SJSA1 (cell line): ENCODE measurements at regions not wholly inside any gene's neighbourhood (a gene's known extent, or its start where the extent isn't known, plus 50 kb on each side); places are given as distances from the start of the nearest gene placed in this dataset.
"Not testable (repeated sequence)": the region's sequence is repeated elsewhere in the genome, so short reads cannot be mapped to it uniquely, and the experiment has no call there.

Experiments used
- DNase-seq, 2 experiments: peaks; one replicate each; pipeline ENCODE4 v3.0.0-alpha.2; 2015 to 2020; ENCODE audit warnings: low spot score in 2 of 2, low read depth in 1 of 2
- H3K27ac ChIP-seq: fragments of 250-450 bp; sonication (Bioruptor Pico); 2 replicates; pipeline ENCODE4 v1.5.1; 2020; ENCODE audit warnings: mild to moderate bottlenecking, moderate library complexity
- H3K27me3 ChIP-seq: fragments of 250-450 bp; sonication (Bioruptor Pico); replicated peaks from 2 replicates; pipeline ENCODE4 v1.5.1; 2020; ENCODE audit warnings: mild to moderate bottlenecking, moderate library complexity
- H3K36me3 ChIP-seq: fragments of 250-450 bp; sonication (Bioruptor Pico); 2 replicates; pipeline ENCODE4 v1.5.1; 2020; ENCODE audit warnings: mild to moderate bottlenecking
- H3K4me1 ChIP-seq: fragments of 250-450 bp; sonication (Bioruptor Pico); replicated peaks from 2 replicates; pipeline ENCODE4 v1.6.1; 2021; ENCODE audit warnings: mild to moderate bottlenecking
- H3K4me3 ChIP-seq: fragments of 250-450 bp; sonication (Bioruptor Pico); 2 replicates; pipeline ENCODE4 v1.5.1; 2020; ENCODE audit warnings: mild to moderate bottlenecking
- H3K9me3 ChIP-seq: fragments of 250-450 bp; sonication (Bioruptor Pico); replicated peaks from 2 replicates; pipeline ENCODE4 v1.5.1; 2020; ENCODE audit warnings: mild to moderate bottlenecking

DNA sequence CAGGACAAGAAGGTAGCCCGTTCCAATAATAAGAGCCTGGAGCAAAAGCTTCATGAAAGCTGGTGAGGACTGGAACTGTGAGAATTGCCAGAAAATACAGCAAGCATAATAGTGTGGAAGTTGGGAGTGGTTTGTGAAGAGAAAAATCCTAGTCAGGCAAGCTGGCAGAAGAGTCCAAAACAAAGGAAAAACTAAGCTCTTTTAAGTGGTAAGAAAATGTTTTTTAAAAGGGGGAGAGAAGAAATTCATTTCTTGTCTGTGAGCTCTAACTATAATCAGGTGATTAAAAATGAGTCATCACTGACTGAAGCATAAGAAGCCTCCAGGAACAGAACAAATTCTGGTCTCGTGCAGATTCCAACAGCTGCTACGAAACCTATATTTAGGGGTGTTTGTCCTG is 102.6 kb downstream of the CAAP1 start:
- Histone ChIP-seq H3K9me3 (no peaks in the 10 kb centered on the region), H3K36me3 (no peaks in the 10 kb centered on the region), H3K4me1 (no peaks in the 10 kb centered on the region), H3K27me3 (no peaks in the 10 kb centered on the region), H3K4me3 (no peak overlapping the region), H3K27ac (no peak overlapping the region)
- no peak for DNase-seq

DNA sequence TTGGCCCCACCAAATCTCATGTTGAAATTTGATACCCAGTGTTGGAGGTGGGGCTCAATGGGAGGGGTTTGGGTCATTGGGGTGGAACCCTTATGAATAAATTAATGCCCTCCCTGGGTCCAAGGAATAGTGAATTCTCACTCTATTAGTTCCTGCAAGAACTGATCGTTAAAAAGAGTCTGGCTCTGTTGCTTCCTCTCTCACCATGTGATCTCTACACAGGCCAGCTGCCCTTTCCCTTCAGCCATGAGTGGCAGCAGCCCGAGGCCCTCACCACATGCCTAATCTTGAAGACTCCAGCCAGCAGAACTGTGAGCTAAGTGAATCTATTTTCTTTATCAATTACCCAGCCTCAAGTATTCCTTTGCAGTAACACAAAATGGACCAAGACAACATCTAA is 106.0 kb downstream of the CAAP1 start:
- no peaks in the 10 kb centered on the region for H3K27me3 ChIP-seq
- H3K36me3 ChIP-seq = no peaks in the 10 kb centered on the region
- H3K4me1 ChIP-seq = no peaks in the 10 kb centered on the region
- no peak for DNase-seq
- no peak overlapping the region for H3K4me3 ChIP-seq
- no peaks in the 10 kb centered on the region for H3K9me3 ChIP-seq
- H3K27ac ChIP-seq = no peak overlapping the region

DNA sequence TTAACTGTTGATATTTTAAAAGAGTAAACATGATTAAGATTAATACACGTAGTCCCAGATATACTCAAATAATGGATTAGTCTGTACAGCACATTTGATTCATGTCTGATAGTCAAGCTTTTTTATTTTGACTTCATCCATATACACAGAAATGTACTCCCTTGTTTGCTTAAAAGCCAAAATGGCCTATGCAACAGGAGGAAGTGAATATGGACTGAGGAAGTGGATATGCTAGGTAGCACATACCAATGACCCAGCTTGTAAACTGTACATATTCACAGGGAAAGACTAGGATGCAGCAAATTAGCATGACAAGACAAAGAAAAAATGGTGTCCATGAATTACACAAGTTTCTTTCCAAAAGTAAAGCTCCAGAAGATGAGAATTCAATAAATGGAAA is 109.7 kb downstream of the CAAP1 start:
- no peaks in the 10 kb centered on the region for H3K36me3 ChIP-seq
- H3K4me3 ChIP-seq = no peak overlapping the region
- no peak for DNase-seq
- H3K27ac ChIP-seq = no peak overlapping the region
- no peaks in the 10 kb centered on the region for H3K27me3 ChIP-seq
- no peaks in the 10 kb centered on the region for H3K9me3 ChIP-seq
- no peaks in the 10 kb centered on the region for H3K4me1 ChIP-seq

DNA sequence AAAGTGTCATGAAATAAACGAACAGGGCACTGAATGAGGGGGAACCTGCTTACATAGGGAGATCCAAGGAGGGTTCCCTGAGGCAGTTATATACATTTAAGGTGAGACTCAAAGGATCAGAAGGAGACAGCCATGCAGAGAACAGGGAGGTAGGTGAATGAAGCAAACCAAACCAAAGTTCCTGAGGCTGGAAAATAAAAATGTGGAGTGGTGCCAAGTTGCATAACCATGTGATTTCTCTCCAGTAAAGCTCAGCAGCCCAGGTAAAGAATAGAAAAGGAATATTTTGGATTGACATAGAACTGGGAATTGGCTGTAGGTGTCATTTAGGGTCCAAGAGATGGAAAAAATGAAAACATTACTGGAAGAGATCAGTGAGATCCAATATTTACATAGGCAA is 110.7 kb downstream of the CAAP1 start:
- Histone ChIP-seq H3K36me3 (no peaks in the 10 kb centered on the region), H3K4me3 (no peak overlapping the region), H3K9me3 (no peaks in the 10 kb centered on the region), H3K27me3 (no peaks in the 10 kb centered on the region), H3K27ac (no peak overlapping the region), H3K4me1 (no peaks in the 10 kb centered on the region)
- no peak for DNase-seq

DNA sequence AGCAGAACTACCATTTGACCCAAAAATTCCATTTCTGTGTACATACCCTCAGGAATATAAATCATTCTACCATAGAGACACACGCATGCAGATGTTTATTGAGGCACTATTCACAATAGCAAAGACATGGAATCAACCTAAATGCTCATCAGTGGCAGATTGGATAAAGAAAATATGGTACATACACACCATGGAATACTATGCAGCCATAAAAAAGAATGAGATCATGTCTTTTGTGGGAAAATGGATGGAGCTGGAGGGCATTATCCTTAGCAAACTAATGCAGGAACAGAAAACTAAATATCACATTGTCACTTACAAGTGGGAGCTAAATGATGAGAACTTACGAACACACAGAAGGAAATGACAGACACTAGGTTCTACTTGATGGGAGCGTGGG is 112.3 kb downstream of the CAAP1 start:
- H3K4me1 ChIP-seq, H3K9me3 ChIP-seq, H3K27me3 ChIP-seq, H3K36me3 ChIP-seq, H3K27ac ChIP-seq, DNase-seq, H3K4me3 ChIP-seq: not testable (repeated sequence)

DNA sequence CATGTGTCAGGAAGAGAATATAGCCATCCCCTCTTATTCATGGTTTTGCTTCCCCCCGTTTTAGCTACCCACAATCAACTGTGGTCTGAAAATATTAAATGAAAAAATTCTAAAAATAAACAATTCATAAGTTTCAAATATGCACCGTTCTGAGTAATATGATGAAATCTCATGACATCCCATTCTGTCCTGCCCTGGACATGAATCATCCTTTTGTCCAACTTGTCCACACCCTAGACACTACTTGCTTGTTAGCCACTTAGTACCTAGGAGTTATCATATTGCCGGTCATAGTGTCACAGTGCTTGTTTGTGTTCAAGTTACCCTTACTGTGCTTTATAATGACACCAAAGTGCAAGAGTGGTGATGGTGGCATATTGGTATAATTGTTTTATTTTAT is 113.5 kb downstream of the CAAP1 start:
- H3K27ac ChIP-seq = no peak overlapping the region
- H3K4me1 ChIP-seq = no peaks in the 10 kb centered on the region
- H3K27me3 ChIP-seq = no peaks in the 10 kb centered on the region
- DNase-seq = no peak
- no peaks in the 10 kb centered on the region for H3K36me3 ChIP-seq
- H3K4me3 ChIP-seq = no peak overlapping the region
- H3K9me3 ChIP-seq = no peaks in the 10 kb centered on the region

DNA sequence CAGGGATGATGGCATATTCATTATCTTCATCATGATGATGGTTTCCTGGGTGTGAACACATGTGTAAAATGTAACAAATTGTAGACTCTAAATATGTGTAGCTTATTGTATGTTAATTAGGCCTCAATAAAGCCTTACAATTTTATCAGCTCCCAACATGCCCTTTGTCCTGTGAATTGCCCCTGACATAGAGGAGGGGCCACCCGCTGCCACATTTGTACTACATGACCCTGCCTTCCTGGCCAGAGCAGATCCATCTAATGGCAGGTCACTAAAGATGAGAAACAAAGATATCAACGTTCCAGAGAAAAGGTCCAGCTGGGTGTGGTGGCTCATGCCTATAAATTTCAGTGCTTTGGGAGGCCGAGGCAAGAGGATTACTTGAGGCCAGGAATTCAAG is 117.2 kb downstream of the CAAP1 start:
- Histone ChIP-seq H3K4me3 (no peak overlapping the region), H3K27ac (no peak overlapping the region), H3K27me3 (no peaks in the 10 kb centered on the region), H3K9me3 (no peaks in the 10 kb centered on the region), H3K36me3 (no peaks in the 10 kb centered on the region), H3K4me1 (no peaks in the 10 kb centered on the region)
- DNase-seq = no peak

DNA sequence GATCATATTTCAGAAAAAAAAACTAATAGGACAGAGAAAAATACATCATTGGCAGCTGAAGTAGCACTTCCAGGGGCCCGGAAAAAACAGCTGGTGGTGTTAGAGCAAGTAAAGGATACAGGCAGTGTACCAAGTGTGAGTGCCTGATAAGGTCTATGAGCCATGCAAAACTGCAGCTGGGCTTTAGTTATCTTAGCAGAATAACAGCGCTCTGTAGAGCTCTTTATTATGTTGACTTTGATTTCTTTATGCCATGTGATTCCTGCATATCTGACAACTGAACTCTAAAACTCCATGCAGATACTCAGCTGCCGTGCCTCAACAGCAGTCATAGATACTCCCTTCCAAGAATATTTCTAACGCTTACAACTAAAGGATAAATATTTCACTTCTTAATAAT is 119.5 kb downstream of the CAAP1 start:
- Histone ChIP-seq H3K4me3 (no peak overlapping the region), H3K4me1 (no peaks in the 10 kb centered on the region), H3K27ac (no peak overlapping the region), H3K9me3 (no peaks in the 10 kb centered on the region), H3K36me3 (no peaks in the 10 kb centered on the region), H3K27me3 (no peaks in the 10 kb centered on the region)
- no peak for DNase-seq

DNA sequence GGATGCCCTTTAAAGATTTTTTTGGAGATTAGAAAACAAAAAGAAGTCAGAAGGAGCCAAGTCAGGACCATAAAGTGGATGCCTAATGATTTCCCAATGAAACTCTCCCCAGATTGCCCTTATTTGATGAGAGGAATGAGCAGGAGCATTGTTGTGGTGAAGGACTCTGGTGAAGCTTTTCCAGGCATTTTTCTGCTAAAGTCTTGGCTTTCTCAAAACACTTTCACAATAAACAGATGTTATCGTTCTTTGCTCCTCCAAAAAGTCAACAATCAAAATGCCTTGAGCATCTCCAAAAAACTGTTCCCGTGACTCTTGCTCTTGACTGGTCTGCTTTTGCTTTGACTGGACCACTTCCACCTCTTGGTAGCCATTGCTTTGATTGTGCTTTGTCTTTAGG is 121.8 kb downstream of the CAAP1 start:
- Histone ChIP-seq H3K9me3 (no peaks in the 10 kb centered on the region), H3K4me3 (no peak overlapping the region), H3K4me1 (no peaks in the 10 kb centered on the region), H3K27ac (no peak overlapping the region), H3K27me3 (no peaks in the 10 kb centered on the region), H3K36me3 (no peaks in the 10 kb centered on the region)
- DNase-seq = no peak

DNA sequence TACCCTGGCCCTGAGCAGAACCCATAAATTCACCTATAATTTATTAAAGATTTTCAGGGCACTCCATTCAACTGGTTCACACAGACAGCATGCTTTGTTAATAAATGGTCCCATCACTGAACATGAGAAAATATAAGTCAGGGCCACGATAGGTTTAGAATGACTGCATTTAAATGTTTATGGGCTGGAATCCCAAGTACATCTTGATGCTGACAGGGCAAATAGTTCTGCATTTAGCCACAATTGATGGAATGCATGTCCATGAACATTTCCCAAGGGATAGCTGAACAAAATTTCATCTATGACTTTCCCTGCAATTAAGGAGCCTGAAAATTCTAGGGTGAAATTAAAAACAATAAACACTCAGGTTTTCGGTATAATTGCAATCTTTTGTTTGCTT is 124.5 kb downstream of the CAAP1 start:
- DNase-seq = no peak
- H3K27me3 ChIP-seq = no peaks in the 10 kb centered on the region
- no peaks in the 10 kb centered on the region for H3K36me3 ChIP-seq
- H3K4me3 ChIP-seq = no peak overlapping the region
- no peaks in the 10 kb centered on the region for H3K4me1 ChIP-seq
- no peaks in the 10 kb centered on the region for H3K9me3 ChIP-seq
- no peak overlapping the region for H3K27ac ChIP-seq

DNA sequence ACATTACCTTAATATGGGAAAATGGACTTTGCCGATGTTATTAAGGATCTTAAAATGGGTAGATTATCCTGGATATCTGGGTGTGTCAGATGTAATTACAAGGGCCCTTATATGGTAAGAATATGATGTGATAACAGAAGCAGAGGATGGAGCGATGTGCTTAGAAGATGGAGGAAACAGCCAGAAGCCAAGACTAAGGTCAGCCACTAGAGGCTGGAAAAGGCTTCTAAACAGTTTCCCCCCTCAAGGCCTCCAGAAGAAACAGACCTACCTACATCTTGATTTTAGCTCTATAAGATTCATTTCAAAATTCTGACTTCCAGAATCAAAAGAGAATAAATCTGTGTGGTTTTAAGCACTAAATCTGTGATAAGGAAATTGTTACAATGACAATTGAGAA is 131.9 kb downstream of the CAAP1 start:
- Histone ChIP-seq H3K4me3 (no peak overlapping the region), H3K27me3 (no peaks in the 10 kb centered on the region), H3K27ac (no peak overlapping the region), H3K36me3 (no peaks in the 10 kb centered on the region), H3K4me1 (no peaks in the 10 kb centered on the region), H3K9me3 (no peaks in the 10 kb centered on the region)
- no peak for DNase-seq

DNA sequence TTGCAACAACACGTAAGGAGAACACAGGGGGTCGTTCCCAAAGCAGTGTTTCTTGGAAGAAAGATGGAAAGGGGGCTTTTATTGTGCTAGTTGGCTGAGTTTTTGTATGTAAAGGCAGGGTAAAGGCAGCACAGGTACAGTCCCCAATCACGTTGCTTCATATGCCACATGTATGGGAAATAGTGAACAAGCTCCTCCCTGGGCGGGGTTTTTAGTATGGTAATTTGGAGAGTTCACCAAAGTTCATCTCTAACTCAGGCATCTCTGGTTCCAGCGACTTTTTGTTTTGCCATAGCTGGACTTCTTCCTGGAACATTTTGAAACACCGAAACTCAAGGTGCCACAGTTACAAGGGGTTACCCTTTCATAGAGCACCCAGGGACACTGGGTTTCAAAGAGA is 133.9 kb downstream of the CAAP1 start:
- H3K27ac ChIP-seq = no peak overlapping the region
- no peaks in the 10 kb centered on the region for H3K9me3 ChIP-seq
- H3K27me3 ChIP-seq = no peaks in the 10 kb centered on the region
- DNase-seq = no peak
- H3K4me1 ChIP-seq = no peaks in the 10 kb centered on the region
- no peak overlapping the region for H3K4me3 ChIP-seq
- H3K36me3 ChIP-seq = no peaks in the 10 kb centered on the region

DNA sequence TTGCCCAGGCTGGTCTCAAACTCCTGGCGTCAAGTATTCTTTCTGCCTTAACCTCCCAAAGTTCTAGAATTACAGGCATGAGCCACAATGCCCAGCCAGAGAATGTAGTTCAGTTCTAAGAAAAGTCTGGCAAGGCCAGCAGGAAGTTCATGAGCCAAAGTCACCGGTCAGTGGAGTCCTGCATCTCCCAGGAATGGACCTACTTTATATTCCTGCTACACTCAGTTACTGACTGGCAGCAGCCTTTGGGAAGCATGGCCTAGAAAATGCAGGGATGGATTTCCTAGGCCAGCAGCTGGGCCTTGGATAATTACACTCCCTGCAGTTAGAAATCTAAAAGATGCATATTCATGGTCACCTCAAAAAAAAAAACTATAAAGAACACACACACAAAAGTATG is 135.7 kb downstream of the CAAP1 start:
- Histone ChIP-seq H3K27ac (no peak overlapping the region), H3K4me1 (no peaks in the 10 kb centered on the region), H3K36me3 (no peaks in the 10 kb centered on the region), H3K9me3 (no peaks in the 10 kb centered on the region), H3K4me3 (no peak overlapping the region), H3K27me3 (no peaks in the 10 kb centered on the region)
- no peak for DNase-seq

DNA sequence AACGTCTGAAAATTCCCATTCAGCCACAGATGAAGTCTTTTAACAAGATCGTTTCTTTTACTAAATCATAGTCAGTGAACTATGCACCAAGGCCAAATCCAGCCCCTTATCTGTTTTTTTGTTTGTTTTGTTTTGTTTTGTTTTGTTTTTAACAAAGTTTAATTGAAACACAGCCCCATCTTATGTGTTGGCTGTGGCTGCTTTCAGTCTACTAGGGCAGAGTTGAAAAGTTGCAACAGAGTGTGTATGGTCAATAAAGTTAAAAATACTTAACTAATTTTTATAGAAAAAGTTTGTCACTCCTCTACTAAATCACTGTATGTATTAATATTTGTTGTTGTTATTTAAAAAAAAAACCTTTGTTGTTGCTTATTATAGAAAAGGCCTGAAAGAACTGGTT is 137.1 kb downstream of the CAAP1 start:
- no peak overlapping the region for H3K27ac ChIP-seq
- H3K27me3 ChIP-seq = no peaks in the 10 kb centered on the region
- H3K4me1 ChIP-seq = no peaks in the 10 kb centered on the region
- no peak overlapping the region for H3K4me3 ChIP-seq
- H3K36me3 ChIP-seq = no peaks in the 10 kb centered on the region
- no peak for DNase-seq
- no peaks in the 10 kb centered on the region for H3K9me3 ChIP-seq

DNA sequence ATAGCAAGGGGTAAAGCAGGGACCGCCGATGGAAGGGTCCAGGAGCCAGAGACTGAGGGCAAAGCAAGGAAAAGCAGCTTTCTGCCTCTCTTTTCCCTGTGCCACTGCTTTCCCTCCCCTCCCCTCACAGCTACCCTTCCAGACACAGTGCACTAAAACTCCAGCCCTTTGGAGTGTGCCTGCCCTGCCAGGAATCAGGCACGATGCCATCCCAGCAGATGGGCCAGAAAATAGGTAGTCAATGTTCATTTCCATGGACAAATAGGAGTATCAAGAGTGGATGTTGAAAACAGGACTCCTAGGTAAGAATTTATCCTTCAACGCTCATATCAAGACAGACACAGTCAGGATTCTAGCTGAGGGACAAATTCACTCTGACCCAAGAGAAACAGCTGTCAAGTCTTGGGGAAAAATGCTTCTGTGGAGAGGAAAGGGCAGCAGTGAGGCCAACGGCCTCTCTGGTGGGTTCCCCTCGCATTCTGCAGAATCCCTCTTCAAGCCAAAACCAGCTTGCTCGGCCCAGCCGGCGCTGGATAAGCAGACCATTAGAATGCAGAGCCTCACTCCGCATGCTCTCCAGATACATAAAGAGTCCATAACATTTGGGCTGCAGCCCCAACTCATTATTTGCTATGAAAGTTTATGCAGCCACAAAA is 138.0 kb downstream of the CAAP1 start:
- Histone ChIP-seq H3K27me3 (no peaks in the 10 kb centered on the region), H3K27ac (no peak overlapping the region), H3K4me3 (no peak overlapping the region), H3K4me1 (no peaks in the 10 kb centered on the region), H3K9me3 (no peaks in the 10 kb centered on the region), H3K36me3 (no peaks in the 10 kb centered on the region)
- no peak for DNase-seq
